ENCODE measurements at regions not wholly inside any gene's neighbourhood (a gene's known extent, or its start where the extent isn't known, plus 50 kb on each side); places are given as distances from the start of the nearest gene placed in this dataset.

DNA sequence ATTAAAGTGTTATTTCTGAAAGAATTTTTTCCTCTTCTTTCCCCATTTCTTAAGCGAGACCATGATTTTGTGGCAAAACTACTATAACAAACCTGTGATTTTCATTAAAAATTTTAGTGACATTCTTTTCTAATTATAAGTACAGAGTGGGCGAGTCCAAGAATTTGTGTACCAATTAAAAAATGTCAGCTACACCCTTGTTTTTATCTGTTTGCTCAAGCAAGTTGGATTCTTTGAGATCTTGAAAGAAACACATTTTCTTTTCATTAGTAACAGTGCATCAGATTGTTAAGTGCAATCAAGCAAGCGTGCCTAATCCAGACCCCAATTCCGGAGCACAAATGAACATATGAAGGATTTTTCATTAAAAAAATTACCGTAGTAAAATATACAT, 338.8 kb upstream of the DDHD1 start:
- H3K27me3 ChIP-seq (ENCODE audit: insufficient read depth, low read length), result no peaks in the 10 kb centered on the region
- H3K9me3 ChIP-seq (ENCODE audit: insufficient read depth, low read depth, low read length), result no peaks in the 10 kb centered on the region
- H3K4me1 ChIP-seq (ENCODE audit: insufficient read depth, low read length), result peaks cover 17% of the 10 kb centered on the region
- no peak overlapping the region for H3K27ac ChIP-seq (ENCODE audit: low read depth, low read length)
- no peak overlapping the region for H3K4me3 ChIP-seq (ENCODE audit: low read length)
- H3K36me3 ChIP-seq (ENCODE audit: insufficient read depth, low read length), result no peaks in the 10 kb centered on the region
- no peak overlapping the region for H3K9ac ChIP-seq (ENCODE audit: low read depth, low read length)
- WGBS, result 87% methylated on average over 2 of the region's 5 CpGs

DNA sequence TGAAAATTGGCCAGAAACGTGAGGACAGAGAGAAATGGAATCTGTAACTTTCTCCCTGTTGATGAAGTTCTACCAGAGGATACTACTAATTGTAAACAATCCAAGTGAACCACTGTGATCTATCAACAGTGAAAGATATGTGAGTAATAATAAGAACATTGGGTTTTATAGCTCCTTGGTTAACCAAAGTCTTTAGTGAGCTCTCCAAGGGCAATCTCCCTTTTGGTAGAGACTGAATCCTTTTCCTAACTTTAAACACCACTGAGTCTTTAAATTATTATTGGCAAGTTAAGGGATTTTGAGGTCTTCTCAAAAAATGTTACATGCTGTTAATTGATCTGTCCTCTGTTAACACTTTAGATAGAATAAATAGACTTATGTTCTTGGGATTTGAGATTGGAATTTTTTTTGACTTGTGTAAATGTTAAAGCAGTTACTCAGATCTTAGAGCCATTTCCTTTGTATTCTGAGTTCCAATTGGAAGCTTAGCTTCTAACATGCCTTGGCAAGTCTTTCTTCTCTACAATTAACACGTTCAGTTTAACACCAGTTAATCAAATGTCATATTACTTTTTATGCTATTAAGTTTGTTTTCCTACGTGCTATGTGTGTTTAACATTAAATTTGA, 338.2 kb upstream of the DDHD1 start:
- Histone ChIP-seq H3K4me1 (ENCODE audit: insufficient read depth, low read length) (peaks cover 17% of the 10 kb centered on the region), H3K27ac (ENCODE audit: low read depth, low read length) (no peak overlapping the region), H3K4me3 (ENCODE audit: low read length) (no peak overlapping the region), H3K27me3 (ENCODE audit: insufficient read depth, low read length) (no peaks in the 10 kb centered on the region), H3K9ac (ENCODE audit: low read depth, low read length) (no peak overlapping the region), H3K9me3 (ENCODE audit: insufficient read depth, low read depth, low read length) (no peaks in the 10 kb centered on the region), H3K36me3 (ENCODE audit: insufficient read depth, low read length) (no peaks in the 10 kb centered on the region)
- 89% methylated on average over 2 of the region's 3 CpGs for WGBS

DNA sequence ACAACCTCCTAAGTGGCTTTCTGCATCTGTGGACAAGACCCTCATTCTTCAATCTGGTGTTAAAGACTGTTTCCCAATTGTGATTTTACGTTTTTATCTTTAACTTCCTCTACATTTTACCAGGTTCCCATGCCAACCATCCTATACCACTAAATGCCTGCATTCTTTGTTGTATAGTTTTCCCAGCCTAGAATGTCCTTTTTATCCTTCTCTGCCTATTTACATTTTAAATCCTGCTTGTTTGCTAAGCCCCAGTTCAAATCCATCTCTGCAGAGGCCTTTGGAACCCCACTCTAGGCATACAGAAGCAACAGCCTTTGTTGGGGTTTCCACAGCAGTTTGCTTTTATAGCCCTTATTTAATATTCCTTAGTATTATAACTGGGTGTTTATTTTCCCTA, 325.1 kb upstream of the DDHD1 start:
- no peak overlapping the region for H3K9ac ChIP-seq (ENCODE audit: low read depth, low read length)
- WGBS, result 93% methylated on average over 1 of the region's 1 CpG
- H3K4me3 ChIP-seq (ENCODE audit: low read length), result no peak overlapping the region
- H3K36me3 ChIP-seq (ENCODE audit: insufficient read depth, low read length), result no peaks in the 10 kb centered on the region
- H3K27ac ChIP-seq (ENCODE audit: low read depth, low read length), result no peak overlapping the region
- H3K27me3 ChIP-seq (ENCODE audit: insufficient read depth, low read length), result no peaks in the 10 kb centered on the region
- H3K9me3 ChIP-seq (ENCODE audit: insufficient read depth, low read depth, low read length), result peaks cover 22% of the 10 kb centered on the region
- H3K4me1 ChIP-seq (ENCODE audit: insufficient read depth, low read length), result no peaks in the 10 kb centered on the region

DNA sequence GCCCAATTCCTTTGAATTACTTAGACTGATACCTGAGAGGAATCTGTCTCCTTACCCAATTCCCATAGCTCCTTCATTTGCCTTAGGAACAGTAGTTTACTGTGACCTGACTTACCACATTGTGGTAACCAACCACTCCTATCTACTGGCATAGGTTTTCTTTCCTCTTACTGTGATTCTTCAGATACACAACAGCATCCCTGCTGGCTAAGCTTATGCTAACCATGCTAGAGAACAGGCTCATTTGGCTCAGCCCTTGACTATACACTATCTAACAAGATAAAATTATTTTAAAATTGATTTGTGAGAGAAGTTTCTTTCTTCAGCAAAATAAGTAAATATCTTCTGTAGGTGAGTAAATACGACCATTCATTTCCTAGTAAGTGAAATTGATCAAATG, 320.4 kb upstream of the DDHD1 start:
- H3K27ac ChIP-seq (ENCODE audit: low read depth, low read length), result no peak overlapping the region
- H3K4me1 ChIP-seq (ENCODE audit: insufficient read depth, low read length), result 0 out of 2 replicates have a peak, but pooled peaks cover 4% of the 10 kb centered on the region
- 95% methylated on average over 1 of the region's 1 CpG for WGBS
- no peak overlapping the region for H3K4me3 ChIP-seq (ENCODE audit: low read length)
- no peaks in the 10 kb centered on the region for H3K27me3 ChIP-seq (ENCODE audit: insufficient read depth, low read length)
- no peaks in the 10 kb centered on the region for H3K9me3 ChIP-seq (ENCODE audit: insufficient read depth, low read depth, low read length)
- no peak overlapping the region for H3K9ac ChIP-seq (ENCODE audit: low read depth, low read length)
- no peaks in the 10 kb centered on the region for H3K36me3 ChIP-seq (ENCODE audit: insufficient read depth, low read length)

DNA sequence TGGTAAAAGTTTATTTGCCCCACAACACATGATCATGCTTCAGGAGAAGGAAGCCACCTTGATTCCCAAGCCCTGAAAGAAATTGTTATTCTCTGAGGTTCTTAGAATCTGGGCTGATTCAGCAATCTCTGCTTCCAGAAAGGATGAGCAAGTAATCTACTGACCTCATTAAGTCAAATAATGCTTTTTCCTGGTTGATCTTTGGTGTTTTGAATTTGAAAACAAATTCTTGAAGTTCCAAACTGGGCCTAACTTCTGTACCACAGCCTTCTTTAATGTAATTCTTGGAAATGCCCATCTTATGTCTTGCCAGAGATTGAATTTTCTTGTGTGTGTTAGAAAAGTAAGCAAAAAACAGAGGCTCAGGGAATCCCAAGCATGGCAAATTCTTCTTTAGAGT, 319.2 kb upstream of the DDHD1 start:
- Histone ChIP-seq H3K36me3 (ENCODE audit: insufficient read depth, low read length) (no peaks in the 10 kb centered on the region), H3K9ac (ENCODE audit: low read depth, low read length) (no peak overlapping the region), H3K27ac (ENCODE audit: low read depth, low read length) (no peak overlapping the region), H3K4me1 (ENCODE audit: insufficient read depth, low read length) (0 out of 2 replicates have a peak, but pooled peaks cover 4% of the 10 kb centered on the region), H3K9me3 (ENCODE audit: insufficient read depth, low read depth, low read length) (no peaks in the 10 kb centered on the region), H3K4me3 (ENCODE audit: low read length) (no peak overlapping the region), H3K27me3 (ENCODE audit: insufficient read depth, low read length) (no peaks in the 10 kb centered on the region)

DNA sequence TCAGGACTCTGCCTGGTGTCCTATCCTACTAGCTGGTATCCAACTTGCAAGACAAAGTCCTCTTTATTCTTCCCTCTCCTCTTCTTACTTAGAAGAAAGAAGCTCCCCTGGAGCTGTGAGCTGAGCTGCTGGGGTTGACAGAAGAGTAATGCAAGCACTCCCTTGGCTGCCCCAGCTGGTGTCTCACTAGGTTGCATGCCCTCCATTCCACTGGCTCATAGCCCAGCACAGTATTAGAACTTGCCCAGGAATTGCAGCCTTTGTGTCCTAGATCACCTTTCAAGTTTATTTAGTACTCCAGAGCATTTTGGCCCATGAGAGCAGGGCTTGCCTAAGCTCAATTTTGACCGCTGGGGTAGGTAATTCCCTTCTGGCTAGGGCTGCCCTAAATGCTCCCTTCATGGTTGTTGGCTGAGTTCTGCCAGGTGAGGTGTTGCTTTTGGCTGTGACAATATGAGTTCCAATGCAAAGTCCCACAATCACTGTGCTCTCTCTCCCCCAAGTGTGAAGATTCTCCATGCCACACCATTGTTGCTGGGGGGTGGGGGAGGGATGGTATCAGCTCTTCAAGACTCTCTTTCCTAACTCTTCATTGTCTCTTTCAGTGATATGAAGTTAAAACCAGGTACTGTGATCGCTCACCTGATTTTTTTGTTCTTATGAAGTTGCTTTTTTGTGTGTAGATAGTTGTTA, 317.4 kb upstream of the DDHD1 start:
- H3K27ac ChIP-seq (ENCODE audit: low read depth, low read length), result no peak overlapping the region
- WGBS, result 62% methylated on average over 2 of the region's 2 CpGs

DNA sequence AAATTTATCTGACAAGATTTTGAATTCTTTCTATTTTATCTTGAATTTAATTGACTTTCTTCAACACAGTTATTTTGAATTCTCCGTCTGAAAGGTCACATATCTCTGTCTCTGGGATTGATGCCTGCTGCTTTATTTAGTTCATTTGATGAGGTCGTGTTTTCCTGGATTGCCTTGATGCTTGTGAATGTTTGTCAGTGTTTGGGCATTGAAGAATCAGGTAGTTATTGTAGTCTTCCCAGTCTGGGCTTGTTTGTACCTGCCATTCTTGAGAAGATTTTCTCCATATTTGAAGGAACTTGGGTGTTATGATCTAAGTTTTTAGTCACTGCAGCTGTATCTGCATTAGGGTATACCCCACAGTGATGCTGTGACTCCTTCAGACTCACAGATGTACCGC, 315.8 kb upstream of the DDHD1 start:
- no peaks in the 10 kb centered on the region for H3K36me3 ChIP-seq (ENCODE audit: insufficient read depth, low read length)
- H3K4me3 ChIP-seq (ENCODE audit: low read length), result no peak overlapping the region
- H3K9me3 ChIP-seq (ENCODE audit: insufficient read depth, low read depth, low read length), result no peaks in the 10 kb centered on the region
- H3K27me3 ChIP-seq (ENCODE audit: insufficient read depth, low read length), result no peaks in the 10 kb centered on the region
- H3K9ac ChIP-seq (ENCODE audit: low read depth, low read length), result no peak overlapping the region
- H3K27ac ChIP-seq (ENCODE audit: low read depth, low read length), result no peak overlapping the region
- WGBS, result 91% methylated on average over 3 of the region's 3 CpGs
- H3K4me1 ChIP-seq (ENCODE audit: insufficient read depth, low read length), result 0 out of 2 replicates have a peak, but pooled peaks cover 4% of the 10 kb centered on the region

More for the DNA sequence above, 317.4 kb upstream of the DDHD1 start:
- Histone ChIP-seq H3K27me3 (ENCODE audit: insufficient read depth, low read length) (no peaks in the 10 kb centered on the region), H3K4me3 (ENCODE audit: low read length) (no peak overlapping the region), H3K9ac (ENCODE audit: low read depth, low read length) (no peak overlapping the region), H3K9me3 (ENCODE audit: insufficient read depth, low read depth, low read length) (no peaks in the 10 kb centered on the region), H3K4me1 (ENCODE audit: insufficient read depth, low read length) (0 out of 2 replicates have a peak, but pooled peaks cover 4% of the 10 kb centered on the region), H3K36me3 (ENCODE audit: insufficient read depth, low read length) (no peaks in the 10 kb centered on the region)

DNA sequence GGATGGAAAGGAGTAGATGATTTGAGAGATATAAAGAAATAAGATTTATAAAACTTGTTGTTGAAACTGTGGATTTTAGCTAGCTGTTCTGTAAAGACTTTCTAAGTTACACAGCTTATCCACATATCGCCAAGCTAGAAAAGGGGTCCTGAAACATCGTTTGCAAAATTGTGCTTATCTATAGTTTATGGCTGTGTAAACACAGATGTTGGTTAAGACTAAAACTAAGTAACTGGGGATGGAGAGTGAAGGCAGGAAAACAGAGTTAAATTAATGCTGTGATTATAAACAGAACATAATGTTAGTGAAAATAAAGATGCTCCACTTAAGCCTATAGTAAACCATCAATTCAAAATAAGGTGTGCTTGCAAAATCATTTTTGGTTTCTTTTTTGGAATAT, 311.3 kb upstream of the DDHD1 start:
- H3K4me1 ChIP-seq (ENCODE audit: insufficient read depth, low read length), result peaks cover 4% of the 10 kb centered on the region; the same call in 1 of the 2 replicates
- H3K9ac ChIP-seq (ENCODE audit: low read depth, low read length), result no peak overlapping the region
- no peak overlapping the region for H3K27ac ChIP-seq (ENCODE audit: low read depth, low read length)
- H3K36me3 ChIP-seq (ENCODE audit: insufficient read depth, low read length), result no peaks in the 10 kb centered on the region
- no peaks in the 10 kb centered on the region for H3K9me3 ChIP-seq (ENCODE audit: insufficient read depth, low read depth, low read length)
- H3K4me3 ChIP-seq (ENCODE audit: low read length), result no peak overlapping the region
- no peaks in the 10 kb centered on the region for H3K27me3 ChIP-seq (ENCODE audit: insufficient read depth, low read length)
- 97% methylated on average over 2 of the region's 2 CpGs for WGBS

DNA sequence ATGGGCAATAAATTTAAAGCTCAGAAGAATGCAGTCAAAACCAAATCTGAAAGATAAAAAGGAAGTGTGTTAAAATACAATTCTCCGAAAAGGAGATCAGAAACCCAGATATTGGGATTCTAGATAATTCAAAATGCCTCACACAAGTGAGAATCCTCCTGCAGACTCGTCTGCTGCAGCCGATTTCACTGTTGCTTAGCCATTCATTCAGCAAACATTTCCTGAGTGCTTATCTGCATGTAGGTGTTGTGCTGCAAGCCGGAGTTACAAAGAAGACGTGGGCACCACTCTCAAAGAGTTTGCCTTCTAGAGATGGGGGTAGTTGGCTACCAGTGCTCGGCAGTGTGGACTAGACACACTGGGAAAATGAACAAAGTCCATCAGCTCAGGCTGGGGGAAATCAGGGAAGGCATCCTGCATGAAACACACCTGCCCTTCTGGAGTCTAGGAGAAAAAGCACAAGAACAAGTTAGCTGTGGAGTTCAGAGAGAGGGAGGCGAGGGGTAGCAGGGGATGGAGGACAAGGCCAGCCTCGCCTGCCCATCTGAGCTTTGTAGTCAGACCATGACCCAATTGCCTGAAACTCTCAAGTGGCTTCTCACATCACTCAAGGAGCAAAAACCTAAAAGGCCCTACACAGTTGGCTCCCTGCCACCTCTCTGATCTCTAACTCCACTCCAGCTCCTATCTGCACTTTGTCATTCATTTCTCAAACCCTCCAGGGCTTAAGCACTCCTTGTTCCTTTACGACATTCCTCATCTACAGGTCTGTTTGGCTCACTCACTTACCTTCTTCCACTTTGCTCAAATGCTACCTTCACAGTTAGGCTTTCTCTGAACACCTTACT, 310.0 kb upstream of the DDHD1 start:
- no peaks in the 10 kb centered on the region for H3K9me3 ChIP-seq (ENCODE audit: insufficient read depth, low read depth, low read length)
- no peak overlapping the region for H3K4me3 ChIP-seq (ENCODE audit: low read length)
- H3K27ac ChIP-seq (ENCODE audit: low read depth, low read length), result no peak overlapping the region
- H3K4me1 ChIP-seq (ENCODE audit: insufficient read depth, low read length), result peaks cover 5% of the 10 kb centered on the region; the same call in 1 of the 2 replicates
- WGBS, result 83% methylated on average over 9 of the region's 9 CpGs
- H3K27me3 ChIP-seq (ENCODE audit: insufficient read depth, low read length), result no peaks in the 10 kb centered on the region
- no peak overlapping the region for H3K9ac ChIP-seq (ENCODE audit: low read depth, low read length)
- H3K36me3 ChIP-seq (ENCODE audit: insufficient read depth, low read length), result no peaks in the 10 kb centered on the region

DNA sequence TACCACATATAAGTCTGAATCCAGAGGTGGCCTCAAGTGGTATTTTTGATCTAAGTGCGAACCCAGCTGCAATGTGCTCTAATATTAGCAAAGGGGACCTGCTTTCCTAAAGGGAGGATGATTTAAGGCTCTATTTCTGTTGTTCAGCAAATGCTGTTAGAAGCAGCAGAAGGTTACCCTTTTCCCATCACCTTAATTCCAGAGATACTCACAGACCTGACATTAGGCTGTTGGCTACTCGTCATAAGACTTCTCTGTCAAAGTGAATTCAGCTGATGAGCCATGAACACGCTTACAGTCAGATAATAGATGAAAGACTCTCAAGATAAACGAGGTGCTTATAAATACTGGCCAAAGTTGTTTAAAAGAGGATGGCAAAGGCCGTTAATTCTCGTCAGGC, 308.7 kb upstream of the DDHD1 start:
- 87% methylated on average over 6 of the region's 6 CpGs for WGBS
- no peak overlapping the region for H3K9ac ChIP-seq (ENCODE audit: low read depth, low read length)

DNA sequence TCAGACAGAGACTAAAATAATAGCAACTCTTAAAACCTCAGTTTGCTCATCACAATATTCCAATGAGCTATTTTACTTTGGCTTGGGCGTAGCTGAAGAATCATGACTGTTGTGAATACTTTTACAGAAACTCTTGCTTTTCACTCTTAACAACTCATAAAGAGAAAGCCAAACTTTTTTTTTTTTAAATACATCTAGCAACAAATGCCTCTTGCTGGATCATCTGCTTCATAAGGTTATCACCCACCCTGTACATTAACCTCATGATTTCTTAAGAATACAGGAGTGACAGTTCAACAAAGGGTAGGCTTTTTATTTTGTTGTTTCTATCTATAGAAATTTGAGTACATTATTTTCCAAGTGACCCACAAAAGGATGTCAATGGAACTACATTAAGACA, 307.4 kb upstream of the DDHD1 start:
- peaks cover 12% of the 10 kb centered on the region; the same call in 1 of the 2 replicates for H3K4me1 ChIP-seq (ENCODE audit: insufficient read depth, low read length)

More for the DNA sequence above, 308.7 kb upstream of the DDHD1 start:
- no peak overlapping the region for H3K4me3 ChIP-seq (ENCODE audit: low read length)
- no peaks in the 10 kb centered on the region for H3K27me3 ChIP-seq (ENCODE audit: insufficient read depth, low read length)
- no peak overlapping the region for H3K27ac ChIP-seq (ENCODE audit: low read depth, low read length)
- no peaks in the 10 kb centered on the region for H3K9me3 ChIP-seq (ENCODE audit: insufficient read depth, low read depth, low read length)
- H3K36me3 ChIP-seq (ENCODE audit: insufficient read depth, low read length), result no peaks in the 10 kb centered on the region
- peaks cover 12% of the 10 kb centered on the region; the same call in 1 of the 2 replicates for H3K4me1 ChIP-seq (ENCODE audit: insufficient read depth, low read length)

More for the DNA sequence above, 307.4 kb upstream of the DDHD1 start:
- no peaks in the 10 kb centered on the region for H3K9me3 ChIP-seq (ENCODE audit: insufficient read depth, low read depth, low read length)
- H3K9ac ChIP-seq (ENCODE audit: low read depth, low read length), result no peak overlapping the region
- H3K27ac ChIP-seq (ENCODE audit: low read depth, low read length), result no peak overlapping the region
- no peak overlapping the region for H3K4me3 ChIP-seq (ENCODE audit: low read length)
- no peaks in the 10 kb centered on the region for H3K27me3 ChIP-seq (ENCODE audit: insufficient read depth, low read length)
- H3K36me3 ChIP-seq (ENCODE audit: insufficient read depth, low read length), result no peaks in the 10 kb centered on the region
- WGBS, result 100% methylated on average over 1 of the region's 1 CpG

Data from HUES64 (cell line).